Suprapubic skin (tissue), 3 donors: ENCODE measurements at regions not wholly inside any gene's neighbourhood (a gene's known extent, or its start where the extent isn't known, plus 50 kb on each side); places are given as distances from the start of the nearest gene placed in this dataset.

Experiments
- CTCF ChIP-seq, 2 donors: fragments of 200-600 bp in 1 of 2; fragments of 450-650 bp in 1 of 2; sonication (generic) in 1 of 2; IDR thresholded peaks; one replicate each; pipeline ENCODE4 v1.5.1; 2016 to 2019; ENCODE audit warnings: antibody characterized with exemption in 2 of 2, mild to moderate bottlenecking in 1 of 2, moderate library complexity in 1 of 2
- POLR2A ChIP-seq, 2 donors: fragments of 450-650 bp; IDR thresholded peaks; one replicate each; pipeline ENCODE4 v1.6.1; 2017; ENCODE audit warnings: antibody characterized with exemption in 2 of 2, mild to moderate bottlenecking in 2 of 2, moderate library complexity in 2 of 2

GRCh38 chr1:57832612-57833011 lies 408.8 kb upstream of the DAB1 start:
- TF ChIP-seq CTCF (IDR thresholded peaks at IDR 0.05): no peak
- no peak for TF ChIP-seq POLR2A (IDR thresholded peaks at IDR 0.05)
